NT2/D1 (cell line): ENCODE measurements at regions not wholly inside any gene's neighbourhood (a gene's known extent, or its start where the extent isn't known, plus 50 kb on each side); places are given as distances from the start of the nearest gene placed in this dataset.

Experiments
- DNase-seq: peaks from one replicate; pipeline ENCODE4 v3.0.0-alpha.2; 2011; ENCODE audit warnings: low read depth, low spot score
- H3K27me3 ChIP-seq: 2 replicates; pipeline ENCODE4 v1.6.0; 2011; ENCODE audit warnings: mild to moderate bottlenecking; ENCODE audit not compliant: insufficient read length, insufficient read depth
- H3K36me3 ChIP-seq: 2 replicates; pipeline ENCODE4 v1.6.1; 2011; ENCODE audit warnings: mild to moderate bottlenecking, low read length, mixed read lengths; ENCODE audit not compliant: insufficient read depth, insufficient read length
- H3K4me1 ChIP-seq: 2 replicates; pipeline ENCODE4 v1.5.1; 2011; ENCODE audit not compliant: insufficient read depth, insufficient read length
- H3K4me3 ChIP-seq: 2 replicates; pipeline ENCODE4 v1.5.1; 2011; ENCODE audit warnings: low read depth; ENCODE audit not compliant: insufficient read length
- H3K9ac ChIP-seq: 2 replicates; pipeline ENCODE4 v1.6.0; 2011; ENCODE audit warnings: low read depth; ENCODE audit not compliant: insufficient read length
- H3K9me3 ChIP-seq: 2 replicates; pipeline ENCODE4 v1.5.1; 2011; ENCODE audit warnings: mild to moderate bottlenecking, low read length; ENCODE audit not compliant: insufficient read depth
- SUZ12 ChIP-seq: IDR thresholded peaks from 2 replicates; pipeline ENCODE4 v1.6.1; 2011; ENCODE audit not compliant: insufficient read length, insufficient read depth; ENCODE audit errors: extremely low read depth
- YY1 ChIP-seq: IDR thresholded peaks from 2 replicates; pipeline ENCODE4 v1.6.1; 2011; ENCODE audit not compliant: insufficient read length, insufficient read depth
- ZNF274 ChIP-seq: IDR thresholded peaks from 2 replicates; pipeline ENCODE4 v1.6.1; 2011; ENCODE audit warnings: mild to moderate bottlenecking, low read depth, low read length

GRCh38 chr1:208709981-208710380 is 465.8 kb upstream of the PLXNA2 start:
- no peak overlapping the region for H3K9ac ChIP-seq
- no peak for TF ChIP-seq SUZ12
- TF ChIP-seq YY1 = no peak
- TF ChIP-seq ZNF274 = no peak
- no peak overlapping the region for H3K4me3 ChIP-seq
- no peak for DNase-seq
- no peaks in the 10 kb centered on the region for H3K9me3 ChIP-seq
- H3K4me1 ChIP-seq = no peaks in the 10 kb centered on the region
- H3K36me3 ChIP-seq = no peaks in the 10 kb centered on the region
- H3K27me3 ChIP-seq = no peaks in the 10 kb centered on the region

- H3K36me3 ChIP-seq = no peaks in the 10 kb centered on the region
- no peaks in the 10 kb centered on the region for H3K9me3 ChIP-seq
- DNase-seq = no peak
- H3K9ac ChIP-seq = no peak overlapping the region
- TF ChIP-seq ZNF274 = no peak
- TF ChIP-seq SUZ12 = no peak
- no peak for TF ChIP-seq YY1
- no peaks in the 10 kb centered on the region for H3K27me3 ChIP-seq
- no peaks in the 10 kb centered on the region for H3K4me1 ChIP-seq
- no peak overlapping the region for H3K4me3 ChIP-seq
These were observed 470.1 kb upstream of the PLXNA2 start for GRCh38 chr1:208714323-208714722.

GRCh38 chr1:208717525-208717924 is 473.3 kb upstream of the PLXNA2 start:
- H3K36me3 ChIP-seq = no peaks in the 10 kb centered on the region
- no peaks in the 10 kb centered on the region for H3K27me3 ChIP-seq
- TF ChIP-seq ZNF274 (no peak), SUZ12 (no peak), YY1 (no peak)
- H3K9me3 ChIP-seq = peaks cover 14% of the 10 kb centered on the region
- H3K4me3 ChIP-seq = no peak overlapping the region
- no peaks in the 10 kb centered on the region for H3K4me1 ChIP-seq
- DNase-seq = no peak
- H3K9ac ChIP-seq = no peak overlapping the region

GRCh38 chr1:208722592-208722991 is 478.4 kb upstream of the PLXNA2 start:
- TF ChIP-seq ZNF274 (no peak), YY1 (no peak), SUZ12 (no peak)
- peaks cover 27% of the 10 kb centered on the region for H3K9me3 ChIP-seq
- H3K36me3 ChIP-seq = no peaks in the 10 kb centered on the region
- no peak overlapping the region for H3K9ac ChIP-seq
- DNase-seq = no peak
- H3K4me3 ChIP-seq = no peak overlapping the region
- no peaks in the 10 kb centered on the region for H3K4me1 ChIP-seq
- no peaks in the 10 kb centered on the region for H3K27me3 ChIP-seq

- DNase-seq = no peak
These were observed 479.9 kb upstream of the PLXNA2 start for GRCh38 chr1:208724079-208724478.

GRCh38 chr1:208728815-208729214 is 484.6 kb upstream of the PLXNA2 start:
- Histone ChIP-seq H3K36me3 (no peaks in the 10 kb centered on the region), H3K4me1 (no peaks in the 10 kb centered on the region), H3K27me3 (no peaks in the 10 kb centered on the region), H3K9ac (no peak overlapping the region), H3K4me3 (no peak overlapping the region), H3K9me3 (0 out of 2 replicates have a peak, but pooled peaks cover under 1% of the 10 kb centered on the region)
- no peak for TF ChIP-seq ZNF274
- DNase-seq = no peak

More at GRCh38 chr1:208724079-208724478, 479.9 kb upstream of the PLXNA2 start:
- no peaks in the 10 kb centered on the region for H3K36me3 ChIP-seq
- no peaks in the 10 kb centered on the region for H3K27me3 ChIP-seq
- TF ChIP-seq ZNF274 (no peak), SUZ12 (no peak), YY1 (no peak)
- no peaks in the 10 kb centered on the region for H3K4me1 ChIP-seq
- H3K9ac ChIP-seq = no peak overlapping the region
- H3K4me3 ChIP-seq = no peak overlapping the region
- H3K9me3 ChIP-seq = peaks cover 27% of the 10 kb centered on the region

- Histone ChIP-seq H3K4me1 (no peaks in the 10 kb centered on the region), H3K4me3 (no peak overlapping the region), H3K9me3 (no peaks in the 10 kb centered on the region), H3K27me3 (no peaks in the 10 kb centered on the region), H3K9ac (no peak overlapping the region), H3K36me3 (no peaks in the 10 kb centered on the region)
- DNase-seq = no peak
- no peak for TF ChIP-seq SUZ12
- no peak for TF ChIP-seq ZNF274
- TF ChIP-seq YY1 = no peak
These were observed 488.0 kb upstream of the PLXNA2 start for GRCh38 chr1:208731981-208732821.
